ENCODE measurements at regions not wholly inside any gene's neighbourhood (a gene's known extent, or its start where the extent isn't known, plus 50 kb on each side); places are given as distances from the start of the nearest gene placed in this dataset.

GRCh38 chr1:168875831-168876230 is 146.8 kb upstream of the DPT start:
- no peak for DNase-seq

DNA sequence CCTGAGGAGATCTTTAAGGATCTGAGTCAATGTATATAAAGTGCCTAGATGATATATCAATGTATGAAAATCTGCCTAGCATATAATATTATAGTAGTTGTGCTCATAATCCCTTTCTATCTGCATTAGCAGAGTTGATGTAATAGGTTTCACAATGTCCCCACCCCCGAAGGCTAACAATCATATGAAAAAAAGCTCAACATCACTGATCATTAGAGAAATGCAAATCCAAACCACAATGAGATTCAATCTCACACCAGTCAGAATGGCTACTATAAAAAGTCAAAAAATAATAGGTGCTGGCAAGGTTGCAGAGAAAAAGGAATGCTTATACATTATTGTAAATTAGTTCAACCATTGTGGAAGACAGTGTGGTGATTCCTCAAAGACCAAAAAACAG is 147.8 kb upstream of the DPT start:
- no peak for DNase-seq

- no peak for DNase-seq
Measured at GRCh38 chr1:168879896-168880734, 151.1 kb upstream of the DPT start.

GRCh38 chr1:168881656-168882260 is 152.8 kb upstream of the DPT start:
- no peak for DNase-seq

GRCh38 chr1:168887381-168887780 is 158.4 kb upstream of the DPT start:
- DNase-seq: no peak

DNA sequence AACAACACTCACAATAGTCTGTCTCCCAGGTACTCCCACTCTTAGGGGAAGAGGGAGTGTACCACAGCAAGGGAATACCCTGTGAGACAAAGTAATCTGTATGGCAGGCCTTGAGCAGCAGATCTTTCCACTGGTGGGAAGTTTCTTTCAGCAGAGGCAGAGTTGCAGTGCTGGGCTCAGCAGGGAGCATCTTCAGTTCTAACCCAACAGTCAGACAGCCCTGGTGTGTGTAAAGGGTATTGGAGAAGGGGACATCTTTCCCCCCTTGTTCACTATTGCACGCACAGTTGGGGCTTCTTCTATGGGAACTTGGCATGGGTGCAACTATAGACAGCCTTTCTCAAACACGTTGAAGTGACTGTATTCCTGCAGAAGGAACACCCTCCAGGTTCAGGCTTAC is 159.4 kb upstream of the DPT start:
- DNase-seq: no peak

GRCh38 chr1:168892931-168893330 is 163.9 kb upstream of the DPT start:
- DNase-seq: no peak

DNA sequence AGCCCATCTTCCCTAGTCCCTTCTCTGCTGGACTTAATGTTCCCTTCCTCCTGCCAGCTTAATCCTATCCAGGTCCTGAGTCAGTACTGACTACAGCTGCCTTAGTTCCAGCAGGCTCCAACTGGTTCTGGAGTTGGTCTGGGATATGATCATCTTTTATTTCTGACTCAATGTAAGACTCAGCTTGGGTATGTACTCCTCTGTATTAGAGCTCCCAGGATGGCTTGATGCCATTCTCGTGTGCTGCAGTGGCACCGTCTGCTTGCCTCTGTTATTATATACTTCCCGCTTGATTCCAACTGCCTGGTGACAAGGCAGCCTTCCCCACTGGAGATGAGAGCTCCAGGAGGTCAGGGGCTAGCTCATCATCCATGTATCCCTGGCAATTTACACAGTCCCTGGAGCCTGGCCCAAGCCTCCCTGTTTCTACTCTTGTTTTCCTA is 164.4 kb upstream of the DPT start:
- no peak for DNase-seq

- DNase-seq: no peak
Measured at GRCh38 chr1:168894397-168894903, 165.4 kb upstream of the DPT start.

- DNase-seq: no peak
Measured at GRCh38 chr1:168897249-168897648, 168.2 kb upstream of the DPT start.

DNA sequence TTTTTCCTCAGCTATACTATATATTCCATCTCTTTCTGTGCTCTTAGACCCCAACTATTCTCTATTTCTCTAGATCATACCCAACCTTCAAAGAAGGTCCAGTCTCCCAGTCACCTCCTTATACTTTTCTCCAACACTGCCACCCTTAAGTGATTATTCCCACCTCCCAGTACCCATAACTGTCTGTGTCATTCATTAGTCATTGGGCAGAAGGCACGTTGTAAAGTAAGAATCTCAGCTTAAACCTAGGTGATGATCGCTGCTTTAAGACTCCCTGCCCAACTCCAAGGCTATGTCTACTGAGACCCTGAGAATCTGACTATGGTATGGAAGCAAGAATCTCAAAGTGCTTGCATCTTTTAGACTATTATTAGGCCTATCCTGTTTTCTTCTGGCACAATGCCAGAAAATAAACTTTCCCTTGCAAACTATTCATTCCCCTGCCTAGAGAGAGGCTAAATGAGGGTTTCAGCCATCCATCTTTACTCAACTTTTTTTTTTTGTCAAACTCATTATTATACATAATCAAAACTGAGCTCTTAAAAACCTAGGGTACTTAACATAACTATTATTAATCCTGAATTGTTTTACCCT is 174.3 kb upstream of the DPT start:
- DNase-seq: no peak

- DNase-seq: no peak
Measured at GRCh38 chr1:168905633-168906032, 176.6 kb upstream of the DPT start.

DNA sequence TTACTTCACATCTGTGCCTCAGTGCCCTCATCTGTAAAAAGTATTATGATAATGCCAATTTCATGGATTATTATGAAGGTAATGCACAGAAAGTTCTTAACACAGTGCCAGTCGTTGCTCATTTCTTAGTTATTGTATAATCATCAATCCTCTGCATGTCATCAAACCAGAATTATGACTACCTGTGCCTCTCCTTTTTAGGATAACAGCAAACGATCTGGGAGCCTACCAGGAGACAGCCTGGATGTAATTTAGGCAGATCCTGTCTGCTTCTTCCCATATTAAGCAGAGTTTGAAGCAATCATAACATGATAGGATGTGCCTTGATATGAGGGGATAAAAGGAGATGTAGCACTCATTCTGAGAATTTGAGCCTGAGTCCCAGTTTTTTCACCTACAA is 177.4 kb upstream of the DPT start:
- no peak for DNase-seq

- DNase-seq: no peak
Measured at GRCh38 chr1:168907053-168907452, 178.0 kb upstream of the DPT start.

DNA sequence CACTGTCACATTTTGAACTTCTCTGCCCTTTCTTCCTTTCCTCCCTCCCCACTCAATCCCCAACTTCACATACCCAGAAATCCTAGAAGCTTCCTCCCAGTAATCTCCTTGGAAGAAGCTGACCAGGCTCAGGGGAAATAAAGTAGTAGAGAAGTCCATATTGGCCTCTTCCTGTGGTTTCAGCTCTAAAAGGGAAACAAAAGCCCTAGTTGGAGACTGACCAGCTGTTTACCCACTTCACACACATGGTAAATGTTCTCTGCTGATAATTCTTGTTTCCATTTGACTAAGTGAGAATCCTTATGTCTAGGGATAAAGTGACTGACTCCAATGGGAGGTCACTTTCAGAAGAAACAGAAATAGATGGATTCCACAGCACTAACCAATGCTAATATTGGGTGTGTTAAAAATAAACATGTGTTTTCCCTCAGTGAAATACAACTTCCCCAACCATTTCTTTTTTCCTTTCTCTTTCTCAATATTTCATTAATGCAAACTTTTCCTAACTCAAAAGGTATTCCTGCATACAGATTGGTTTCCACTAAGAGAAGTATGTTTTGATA is 178.9 kb upstream of the DPT start:
- no peak for DNase-seq

DNA sequence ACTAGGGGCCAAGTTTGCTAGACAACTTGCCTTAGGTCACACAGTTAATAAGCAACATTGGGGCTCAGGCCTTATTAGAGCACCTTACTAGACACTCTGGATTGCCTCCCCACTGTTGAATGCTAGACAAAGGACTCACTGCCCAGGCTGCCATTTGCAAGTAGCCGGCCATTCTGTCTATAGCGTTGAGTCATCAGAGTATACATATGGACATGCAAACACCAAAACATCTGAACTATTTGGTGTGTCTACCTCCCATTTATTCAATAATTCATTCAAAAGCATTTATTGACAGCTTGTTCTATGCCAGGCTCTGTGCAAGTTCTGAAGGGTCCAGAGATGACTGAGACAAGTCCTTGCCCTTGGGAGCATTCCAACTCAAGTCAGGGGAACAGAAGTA is 181.4 kb upstream of the DPT start:
- DNase-seq: no peak

- DNase-seq: no peak
Measured at GRCh38 chr1:168911370-168911769, 182.4 kb upstream of the DPT start.

GRCh38 chr1:168913711-168914463 is 184.9 kb upstream of the DPT start:
- no peak for DNase-seq

DNA sequence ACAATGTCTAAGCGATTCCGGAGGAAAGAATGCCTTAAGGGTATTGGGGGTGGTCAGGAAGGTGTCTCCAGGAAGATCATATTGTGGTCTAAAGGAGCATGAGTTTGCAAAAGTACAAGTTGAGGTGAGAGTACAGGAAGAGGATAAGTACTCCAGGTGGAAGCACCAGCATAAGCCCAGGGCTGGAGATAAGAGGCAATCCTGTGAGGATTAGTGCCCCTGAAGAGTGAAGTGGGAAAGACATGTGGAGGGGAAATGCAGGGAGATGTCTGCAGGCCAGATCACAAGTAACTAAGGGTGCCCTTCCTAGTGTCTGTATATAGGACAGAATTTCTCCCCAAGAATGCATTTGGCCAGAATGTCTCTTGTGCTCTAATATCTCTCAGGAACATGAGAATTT is 188.3 kb upstream of the DPT start:
- DNase-seq: no peak

- DNase-seq: no peak
Measured at GRCh38 chr1:168917796-168918195, 188.7 kb upstream of the ATP1B1 start.

GRCh38 chr1:168918860-168919741 is 187.4 kb upstream of the ATP1B1 start:
- no peak for DNase-seq
